D721Med (cell line): ENCODE measurements at regions not wholly inside any gene's neighbourhood (a gene's known extent, or its start where the extent isn't known, plus 50 kb on each side); places are given as distances from the start of the nearest gene placed in this dataset.
"Not testable (repeated sequence)": the region's sequence is repeated elsewhere in the genome, so short reads cannot be mapped to it uniquely, and the experiment has no call there.

Experiments
- DNase-seq: peaks from one replicate; pipeline ENCODE4 v3.0.0; 2011; ENCODE audit warnings: low spot score; ENCODE audit not compliant: insufficient read length
- FAIRE-seq: peaks from 2 replicates; lab custom pipeline; 2011; peaks lifted over from hg19 to GRCh38; lab: Jason Lieb, UNC

GRCh38 chr2:87293931-87294594 lies 272.4 kb upstream of the PLGLB1 start:
- DNase-seq, FAIRE-seq: not testable (repeated sequence)

GRCh38 chr2:87295135-87295534 lies 273.5 kb upstream of the PLGLB1 start:
- DNase-seq, FAIRE-seq: not testable (repeated sequence)

- not testable (repeated sequence) for DNase-seq, FAIRE-seq
These were observed 279.7 kb upstream of the PLGLB1 start for GRCh38 chr2:87301349-87301748.

DNA sequence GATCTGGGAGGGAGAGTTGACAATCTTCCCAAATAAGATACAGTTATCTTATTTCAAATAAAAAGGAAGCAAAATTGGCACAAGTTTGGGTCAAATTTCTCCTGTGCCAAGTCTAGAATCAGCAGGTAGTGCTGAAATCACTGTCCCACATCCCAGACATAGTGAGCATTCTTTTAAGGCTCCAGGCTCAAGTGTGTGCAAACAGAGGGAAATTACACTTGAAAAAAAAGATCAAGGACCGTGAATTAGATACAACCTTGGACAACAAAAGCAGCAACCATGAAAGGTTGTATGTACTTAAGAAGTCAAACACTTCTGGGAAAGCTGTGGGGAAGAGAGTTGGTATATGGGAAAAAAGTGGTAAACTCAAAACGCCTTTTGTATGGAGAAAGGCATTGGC lies 280.2 kb upstream of the PLGLB1 start:
- not testable (repeated sequence) for FAIRE-seq, DNase-seq

DNA sequence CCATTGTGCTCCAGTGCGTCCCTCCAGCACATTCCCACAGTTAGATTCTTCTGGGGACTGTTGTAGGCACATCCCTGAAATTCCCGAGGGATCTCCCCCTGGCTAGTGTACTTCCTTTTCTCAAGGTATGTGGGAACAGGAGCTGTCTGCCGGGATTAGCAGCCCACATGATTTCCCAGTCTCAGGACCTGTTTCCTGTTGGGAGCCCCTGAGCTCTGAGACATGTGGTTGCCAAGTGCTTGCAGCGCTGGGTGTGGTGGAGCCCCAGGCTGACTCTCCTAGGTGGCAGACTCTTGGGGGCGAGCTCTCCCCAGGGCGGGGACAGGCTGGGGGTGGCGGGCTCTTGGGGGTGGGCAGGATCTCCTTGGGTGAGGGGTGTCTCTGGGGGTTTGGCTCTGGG lies 287.0 kb upstream of the PLGLB1 start:
- FAIRE-seq, DNase-seq: not testable (repeated sequence)

DNA sequence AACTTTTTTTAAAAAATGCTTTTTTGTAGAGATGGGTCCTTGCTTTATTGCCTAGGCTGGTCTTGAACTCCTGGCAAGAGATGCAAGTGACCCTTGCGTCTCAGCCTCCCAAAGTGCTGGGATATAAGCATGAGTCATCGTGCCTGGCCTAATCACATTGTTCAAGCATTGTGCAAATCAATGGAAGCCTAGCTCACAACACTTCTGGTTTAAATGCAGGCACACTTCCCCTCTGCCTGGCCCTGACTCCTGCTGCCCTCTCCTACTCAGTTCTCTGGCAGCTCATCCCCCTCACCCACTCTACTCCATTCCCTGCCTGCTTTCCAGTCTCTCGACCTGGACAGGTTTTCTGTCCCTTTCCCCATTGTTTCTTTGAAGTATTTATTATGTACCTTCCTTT lies 288.1 kb upstream of the PLGLB1 start:
- not testable (repeated sequence) for FAIRE-seq, DNase-seq

GRCh38 chr2:87311896-87312441 lies 290.3 kb upstream of the PLGLB1 start:
- not testable (repeated sequence) for DNase-seq, FAIRE-seq

- FAIRE-seq, DNase-seq: not testable (repeated sequence)
These were observed 293.0 kb upstream of the PLGLB1 start for GRCh38 chr2:87314622-87315021.

DNA sequence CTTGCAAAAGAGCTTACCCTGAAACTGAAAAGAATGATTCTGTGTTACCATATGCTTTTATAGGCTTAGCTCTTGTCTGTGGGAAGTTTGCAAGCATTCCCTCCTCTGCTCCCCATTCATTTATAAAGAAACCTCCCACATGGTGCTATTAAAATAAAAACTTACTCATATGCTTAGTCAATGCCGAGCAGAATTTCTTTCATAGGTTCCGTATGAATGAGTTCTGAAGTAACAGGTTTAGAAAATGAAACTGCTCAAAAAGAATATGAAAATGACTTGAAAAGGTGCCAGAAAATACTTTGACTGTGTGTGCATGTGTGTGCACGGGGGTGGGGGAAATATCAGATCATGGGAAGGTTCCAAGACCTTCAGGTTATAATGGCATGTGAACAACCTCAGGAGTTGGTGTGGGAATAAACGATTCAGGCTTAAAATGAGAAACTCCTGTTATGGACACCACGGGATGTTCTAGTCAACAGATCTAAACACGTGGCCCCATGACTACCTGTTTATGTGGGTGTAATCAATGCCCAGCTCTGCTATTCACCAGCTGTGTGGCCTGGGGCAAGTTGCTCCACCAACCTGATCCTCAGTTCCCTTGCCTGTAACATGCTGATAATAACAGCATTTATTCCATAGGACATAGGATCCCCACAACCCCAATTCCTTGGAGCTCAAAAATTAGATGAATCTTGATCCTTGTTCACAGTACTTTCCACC lies 293.7 kb upstream of the PLGLB1 start:
- not testable (repeated sequence) for FAIRE-seq, DNase-seq

GRCh38 chr2:87317193-87317592 lies 295.5 kb upstream of the PLGLB1 start:
- DNase-seq, FAIRE-seq: not testable (repeated sequence)

GRCh38 chr2:87318814-87319491 lies 297.3 kb upstream of the PLGLB1 start:
- not testable (repeated sequence) for FAIRE-seq, DNase-seq

- DNase-seq, FAIRE-seq: not testable (repeated sequence)
These were observed 298.1 kb upstream of the PLGLB1 start for GRCh38 chr2:87319705-87320104.

GRCh38 chr2:87321201-87321600 lies 299.6 kb upstream of the PLGLB1 start:
- FAIRE-seq, DNase-seq: not testable (repeated sequence)

DNA sequence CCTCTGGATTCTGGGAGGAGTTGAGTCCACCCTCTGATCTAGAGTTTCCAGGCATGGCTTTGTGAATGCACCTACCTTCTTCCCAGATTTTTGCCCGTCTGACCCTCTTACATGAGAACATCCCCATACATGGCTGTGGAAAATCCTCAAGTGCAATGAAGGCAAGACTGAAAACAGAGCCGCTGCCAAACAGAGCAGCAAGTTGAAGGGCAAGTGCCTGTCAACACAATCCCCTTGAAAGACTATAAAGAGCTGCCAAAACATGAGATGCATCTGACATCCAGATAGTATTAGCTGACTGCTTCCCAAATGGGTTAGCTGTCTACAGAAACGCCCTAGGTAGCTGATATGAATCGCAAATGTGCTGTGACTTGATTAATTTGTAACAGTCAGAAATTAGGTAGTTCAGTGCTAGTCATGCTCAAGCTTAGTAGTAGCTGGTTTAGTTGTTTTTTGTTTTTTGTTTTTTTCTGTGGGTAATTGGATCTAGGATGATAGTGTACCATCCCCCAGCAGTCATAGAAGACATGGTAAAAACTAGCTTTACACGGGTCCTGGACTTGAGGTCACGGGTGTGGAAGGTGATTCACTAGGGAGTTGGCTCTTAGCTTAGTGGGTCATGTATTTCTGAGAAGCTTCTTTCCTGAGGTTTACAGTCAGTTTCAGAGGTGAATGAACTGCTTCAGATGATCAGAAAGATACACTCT lies 302.8 kb upstream of the PLGLB1 start:
- FAIRE-seq, DNase-seq: not testable (repeated sequence)

DNA sequence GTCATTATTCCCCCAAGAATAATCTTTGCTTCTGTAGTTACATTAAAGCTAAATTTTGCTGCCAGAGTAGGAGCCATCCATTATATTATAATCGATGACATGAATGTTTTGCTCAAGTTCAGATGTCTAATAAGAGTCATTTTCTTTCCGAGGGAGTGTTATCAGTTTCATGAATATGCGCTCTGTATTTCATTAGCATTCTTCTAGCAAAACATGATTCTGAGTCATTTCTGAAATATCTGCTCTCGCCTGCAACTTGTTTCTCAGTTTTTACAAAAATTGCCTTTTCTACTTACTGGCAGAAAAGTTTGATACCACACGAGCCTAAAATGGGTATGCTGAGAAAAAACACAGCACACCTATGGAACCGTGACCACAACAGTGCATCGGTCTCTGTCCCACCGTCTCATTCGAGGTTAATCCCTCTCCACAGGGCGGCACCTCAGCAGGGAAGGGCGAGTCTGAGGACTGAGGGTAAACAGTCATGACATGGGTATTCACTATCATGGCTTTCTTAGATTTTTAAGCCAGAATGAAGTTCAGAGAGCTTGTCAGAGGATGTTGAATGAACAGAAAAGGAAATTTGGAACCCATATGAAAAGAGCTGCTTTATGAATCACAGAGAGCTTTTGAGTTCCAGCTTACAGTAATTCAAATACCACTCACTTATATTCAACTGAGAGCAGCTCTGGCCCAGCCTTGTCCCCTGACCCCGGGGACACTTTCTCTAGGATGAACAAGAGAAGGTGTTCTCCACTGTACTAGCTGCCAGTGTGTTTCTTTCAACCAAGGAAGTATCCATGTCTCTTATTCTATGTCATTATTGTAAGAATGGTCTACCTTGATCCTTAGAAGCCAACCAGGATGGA lies 303.6 kb upstream of the PLGLB1 start:
- not testable (repeated sequence) for DNase-seq, FAIRE-seq

GRCh38 chr2:87325911-87326294 lies 304.3 kb upstream of the PLGLB1 start:
- not testable (repeated sequence) for DNase-seq, FAIRE-seq

- not testable (repeated sequence) for FAIRE-seq
These were observed 305.1 kb upstream of the PLGLB1 start for GRCh38 chr2:87326754-87327153.

DNA sequence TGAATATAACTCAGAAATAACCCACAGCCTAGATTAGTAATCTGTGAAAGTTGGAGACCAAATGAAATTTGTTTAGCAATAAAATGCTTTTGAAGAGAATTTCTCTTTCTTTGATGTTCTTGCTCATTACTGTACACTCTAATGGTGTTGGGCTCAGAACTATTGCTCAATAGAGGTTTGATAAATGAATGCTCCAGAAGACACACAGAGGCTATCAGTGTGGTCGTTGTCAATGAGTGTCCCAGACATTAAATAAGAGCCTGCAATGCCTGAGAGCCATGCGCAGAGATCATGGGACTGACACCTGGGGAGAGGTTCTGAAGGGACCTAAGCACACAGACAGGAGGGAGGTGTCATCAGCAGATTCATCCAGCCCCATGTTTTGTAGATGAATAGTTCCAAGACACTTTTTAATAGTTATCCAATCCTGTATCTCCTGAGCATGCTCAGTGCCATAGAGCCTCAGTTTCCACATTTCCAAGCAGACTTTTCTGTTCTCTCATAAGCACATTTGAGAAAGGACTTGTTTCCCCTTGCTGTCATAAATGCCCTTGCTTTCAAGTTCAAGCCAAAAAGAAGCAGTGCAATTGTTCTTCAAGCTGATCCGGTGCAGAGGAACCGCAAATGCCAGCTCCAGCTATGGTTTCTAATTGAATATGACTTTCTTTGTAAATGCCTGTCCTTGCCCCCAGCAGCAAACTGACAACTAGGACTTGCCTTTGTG lies 306.2 kb upstream of the PLGLB1 start:
- FAIRE-seq, DNase-seq: not testable (repeated sequence)

More at GRCh38 chr2:87326754-87327153, 305.1 kb upstream of the PLGLB1 start:
- DNase-seq, result not testable (repeated sequence)
